AG08395 (cell line): ENCODE measurements at regions not wholly inside any gene's neighbourhood (a gene's known extent, or its start where the extent isn't known, plus 50 kb on each side); places are given as distances from the start of the nearest gene placed in this dataset.
"Not testable (repeated sequence)": the region's sequence is repeated elsewhere in the genome, so short reads cannot be mapped to it uniquely, and the experiment has no call there.

Experiments
- DNase-seq: peaks from one replicate; pipeline ENCODE4 v3.0.0; 2012; ENCODE audit warnings: mixed read lengths, low spot score

DNA sequence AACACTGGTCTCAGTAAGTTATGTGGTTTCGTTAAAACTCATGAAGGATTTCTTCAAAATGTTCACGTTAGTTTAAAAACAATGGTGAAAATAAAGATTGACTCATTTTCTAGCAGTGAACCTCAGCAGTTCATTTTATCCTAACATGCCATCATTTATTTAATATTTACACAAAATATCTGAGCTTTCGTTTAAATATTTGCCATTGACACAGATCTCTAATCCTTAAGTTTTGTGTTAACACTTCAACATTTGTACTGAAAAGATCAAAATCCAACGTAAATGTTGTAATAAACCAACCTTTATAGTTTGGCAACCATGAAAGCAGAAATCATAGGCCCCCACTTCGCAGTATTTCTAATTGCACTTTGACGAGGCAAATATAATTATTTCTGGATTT is 1129.5 kb downstream of the PLA2G4A start:
- no peak for DNase-seq

- no peak for DNase-seq
Measured at GRCh38 chr1:187959062-187959461, 1130.3 kb downstream of the PLA2G4A start.

DNA sequence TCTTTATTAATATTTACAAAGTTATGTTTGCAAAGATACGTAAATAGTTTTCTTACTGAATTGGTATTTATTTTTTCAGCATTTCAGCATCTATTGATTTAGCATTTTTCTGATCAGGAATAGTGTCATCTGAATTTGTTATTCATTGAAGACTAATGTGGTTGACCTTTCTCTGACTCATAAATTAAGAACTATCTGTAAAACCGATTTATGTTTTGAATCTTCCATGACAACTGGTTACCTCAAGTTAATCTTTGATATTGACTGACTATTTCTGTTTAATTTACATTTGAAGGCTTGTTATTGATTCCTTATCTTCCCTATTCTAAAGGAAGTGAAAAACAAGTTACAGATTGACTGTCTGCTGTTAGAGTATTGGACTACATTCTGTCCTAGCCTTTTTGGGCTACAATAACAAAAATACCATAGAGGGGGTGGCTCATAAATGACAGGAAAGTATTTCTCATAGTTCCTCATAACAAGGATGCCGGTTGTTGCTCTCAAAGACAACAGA is 1131.4 kb downstream of the PLA2G4A start:
- DNase-seq: no peak

GRCh38 chr1:187961895-187962294 is 1133.1 kb downstream of the PLA2G4A start:
- DNase-seq: no peak

GRCh38 chr1:187971851-187972250 is 1143.1 kb downstream of the PLA2G4A start:
- DNase-seq: no peak

DNA sequence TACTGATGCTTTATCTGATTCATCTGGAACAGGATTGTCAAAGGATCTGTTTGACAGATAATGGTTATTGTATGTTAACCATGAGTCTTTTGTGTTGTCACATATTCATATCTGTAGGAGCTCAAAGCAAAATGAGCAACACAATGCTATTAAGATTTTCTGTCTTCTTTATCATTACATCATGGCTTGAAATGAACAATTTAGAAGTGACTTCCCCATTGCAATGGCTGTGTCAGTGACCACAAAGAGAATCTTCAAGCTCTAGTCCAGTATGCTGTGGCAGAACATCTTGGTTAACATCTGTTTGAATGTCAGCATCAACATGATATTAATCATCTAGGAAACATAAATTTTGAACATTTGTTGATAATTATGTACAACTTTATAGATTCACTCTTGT is 1148.5 kb downstream of the PLA2G4A start:
- no peak for DNase-seq

DNA sequence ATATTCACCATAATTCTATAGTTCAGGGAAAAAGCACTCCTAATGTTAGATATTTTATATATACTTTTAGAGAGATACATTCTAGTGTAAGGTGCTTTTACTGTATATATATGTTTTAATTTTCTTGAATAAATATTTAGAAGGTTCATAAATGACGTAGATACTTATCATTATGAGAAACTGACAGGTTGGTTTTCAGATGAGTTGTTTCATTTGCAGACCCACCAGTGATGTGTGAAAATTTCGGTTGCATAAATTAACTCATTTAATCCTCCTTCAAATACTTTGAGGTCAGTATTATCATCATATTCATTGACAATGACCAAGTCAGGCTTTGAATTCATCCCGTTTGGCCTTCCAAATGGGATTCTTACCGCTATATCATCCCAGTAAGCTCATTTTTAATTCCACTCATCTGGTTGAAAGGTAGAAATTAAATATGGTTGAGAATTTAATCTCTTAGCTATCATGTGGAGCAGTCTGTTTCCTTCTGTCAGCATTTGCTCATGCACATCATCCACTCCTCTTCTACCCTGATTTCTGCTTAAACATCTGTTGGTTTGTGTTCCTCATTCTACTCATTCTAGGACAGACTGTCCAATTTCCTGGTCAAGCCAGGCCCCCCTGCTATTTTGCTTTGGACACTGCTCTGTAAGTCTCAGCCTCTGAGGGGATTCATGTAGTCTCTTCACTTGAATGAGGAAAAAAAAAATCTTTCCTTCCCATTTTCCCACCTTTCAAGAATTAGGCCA is 1156.6 kb downstream of the PLA2G4A start:
- no peak for DNase-seq

GRCh38 chr1:187985897-187986654 is 1157.3 kb downstream of the PLA2G4A start:
- DNase-seq: no peak

GRCh38 chr1:187987236-187987776 is 1158.6 kb downstream of the PLA2G4A start:
- DNase-seq: no peak

DNA sequence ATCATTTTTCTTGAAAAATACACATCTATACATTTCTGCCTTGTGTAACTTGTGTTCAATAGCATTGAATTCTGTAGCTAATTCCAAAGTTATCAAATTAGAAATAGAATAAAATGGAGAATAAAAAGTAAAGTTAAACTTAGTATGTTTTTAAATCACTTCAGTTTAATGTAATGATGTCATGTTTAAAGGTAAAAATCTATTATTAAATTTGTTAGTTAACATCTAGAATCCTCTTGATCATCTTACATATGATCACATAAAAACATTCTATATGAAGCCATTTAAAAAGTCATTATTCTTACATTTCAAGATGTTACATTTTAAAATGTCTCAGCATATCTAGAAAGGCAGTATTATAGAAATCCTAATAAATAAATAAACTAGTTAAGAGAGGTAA is 1163.2 kb downstream of the PLA2G4A start:
- DNase-seq: no peak

GRCh38 chr1:187996780-187997179 is 1168.0 kb downstream of the PLA2G4A start:
- DNase-seq: no peak

DNA sequence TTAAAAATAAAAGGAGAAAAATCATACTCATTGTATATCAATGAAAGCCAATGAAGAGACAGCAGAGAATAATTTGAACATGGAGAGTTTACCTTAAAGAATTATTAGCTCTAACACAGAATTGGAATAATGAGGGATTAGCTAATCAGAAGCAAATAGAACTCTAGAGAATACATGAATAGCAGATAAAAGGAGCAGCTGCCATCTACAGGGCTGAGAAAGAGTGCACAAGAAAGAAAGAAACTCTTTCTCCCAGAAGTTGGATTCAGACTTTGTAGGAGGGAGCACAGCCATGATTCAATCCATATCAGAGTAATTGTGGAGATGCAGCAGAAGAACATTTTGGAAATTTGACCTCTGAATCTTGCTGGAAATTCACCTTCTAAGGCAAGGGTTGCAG is 1171.2 kb downstream of the PLA2G4A start:
- no peak for DNase-seq

- DNase-seq: not testable (repeated sequence)
Measured at GRCh38 chr1:188003687-188004086, 1174.9 kb downstream of the PLA2G4A start.

DNA sequence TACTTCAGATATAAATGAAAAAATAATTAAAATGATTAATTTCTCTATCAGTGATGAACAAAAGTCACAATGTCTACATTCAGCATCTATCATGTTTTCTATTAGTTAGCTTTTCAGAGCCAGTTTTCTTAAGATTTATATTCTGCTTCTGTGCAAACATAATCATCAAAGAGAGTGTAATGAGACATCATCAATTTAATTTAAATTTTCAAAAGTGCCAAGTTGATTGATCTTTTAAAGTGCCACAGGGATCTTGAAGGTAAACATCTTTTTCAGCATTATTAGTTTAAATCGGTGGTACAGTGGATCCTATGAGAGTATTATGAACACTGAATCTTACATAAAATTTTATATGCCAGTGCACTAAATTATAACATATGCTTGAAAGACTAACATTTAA is 1176.1 kb downstream of the PLA2G4A start:
- no peak for DNase-seq

DNA sequence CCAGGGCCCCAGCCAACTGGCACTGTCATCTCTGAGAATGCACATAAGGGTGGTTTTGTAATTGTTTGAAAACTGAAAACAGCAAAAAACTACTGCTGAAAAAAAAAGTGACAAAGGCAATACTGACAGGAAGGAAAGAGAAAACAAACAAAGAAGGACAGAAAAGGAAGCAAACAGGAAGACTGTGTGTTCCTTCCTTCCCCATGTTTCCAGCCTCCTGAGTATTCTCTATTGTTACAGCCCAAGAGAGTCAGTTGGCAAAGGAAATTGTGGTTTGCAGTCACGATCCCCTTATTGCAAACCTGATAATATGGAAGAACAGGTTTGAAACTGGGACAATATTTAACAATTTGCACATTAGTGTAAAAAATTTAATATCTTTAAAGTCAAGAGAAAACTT is 1177.6 kb downstream of the PLA2G4A start:
- no peak for DNase-seq

DNA sequence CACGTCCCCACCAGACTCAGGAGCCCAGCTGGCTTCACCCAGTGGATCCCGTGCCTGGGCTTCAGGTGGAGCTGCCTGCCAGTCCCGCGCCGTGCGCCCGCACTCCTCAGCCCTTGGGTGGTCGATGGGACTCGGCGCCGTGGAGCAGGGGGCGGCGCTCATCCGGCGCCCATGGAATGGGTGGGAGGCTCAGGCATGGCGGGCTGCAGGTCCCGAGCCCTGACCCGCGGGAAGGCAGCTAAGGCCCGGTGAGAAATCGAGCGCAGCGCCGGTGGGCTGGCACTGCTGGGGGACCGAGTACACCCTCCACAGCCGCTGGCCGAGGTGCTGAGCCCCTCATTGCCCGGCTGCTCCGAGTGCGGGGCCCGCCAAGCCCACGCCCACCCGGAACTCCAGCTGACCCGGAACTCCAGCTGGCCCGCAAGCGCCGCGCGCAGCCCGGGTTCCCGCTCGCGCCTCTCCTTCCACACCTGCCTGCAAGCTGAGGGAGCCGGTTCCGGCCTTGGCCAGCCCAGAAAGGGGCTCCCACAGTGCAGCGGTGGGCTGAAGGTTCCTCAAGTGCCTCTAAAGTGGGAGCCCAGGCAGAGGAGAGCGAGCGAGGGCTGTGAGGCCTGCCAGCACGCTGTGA is 1184.6 kb downstream of the PLA2G4A start:
- DNase-seq: not testable (repeated sequence)

- no peak for DNase-seq
Measured at GRCh38 chr1:188017921-188018320, 1189.2 kb downstream of the PLA2G4A start.

- no peak for DNase-seq
Measured at GRCh38 chr1:188022661-188023060, 1193.9 kb downstream of the PLA2G4A start.

DNA sequence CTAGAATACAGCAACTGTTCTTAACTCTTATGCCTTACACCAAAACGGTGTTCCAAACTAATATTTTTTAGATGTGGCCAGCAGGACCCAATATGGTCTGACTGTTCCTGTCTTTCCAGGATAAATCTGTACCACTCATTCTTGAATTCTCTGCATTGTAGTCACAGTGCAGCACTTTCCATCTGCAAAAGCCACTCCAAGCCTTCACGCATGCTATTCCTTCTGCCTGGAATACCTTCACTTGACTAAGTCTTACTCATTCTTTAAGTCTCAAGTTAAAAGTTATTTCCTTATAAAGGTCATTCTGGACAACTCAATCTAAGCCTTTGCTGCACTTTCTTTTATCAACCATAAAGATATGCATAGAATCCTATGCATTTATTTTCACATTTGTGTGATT is 1194.5 kb downstream of the PLA2G4A start:
- DNase-seq: no peak

GRCh38 chr1:188027613-188028012 is 1198.9 kb downstream of the PLA2G4A start:
- DNase-seq: no peak

DNA sequence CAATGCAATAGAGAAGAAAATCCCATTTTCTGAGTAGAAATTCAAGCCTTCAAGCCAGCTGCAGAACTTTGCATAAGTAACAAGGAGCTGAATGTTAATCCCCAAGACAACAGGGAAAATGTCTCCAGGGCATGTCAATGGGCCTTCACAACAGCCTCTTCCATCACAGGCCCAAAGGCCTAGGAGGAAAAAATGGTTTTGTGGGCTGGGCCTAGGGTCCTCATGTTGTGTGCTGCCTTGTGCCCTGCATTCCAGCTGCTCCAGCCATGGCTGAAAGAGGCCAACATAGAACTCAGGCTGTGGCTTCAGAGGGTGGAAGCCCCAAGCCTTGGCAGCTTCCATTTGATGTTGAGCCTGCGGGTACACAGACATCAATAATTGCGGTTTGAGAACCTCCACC is 1208.8 kb downstream of the PLA2G4A start:
- not testable (repeated sequence) for DNase-seq

GRCh38 chr1:188043536-188044245 is 1214.9 kb downstream of the PLA2G4A start:
- no peak for DNase-seq
